ENCODE measurements at regions not wholly inside any gene's neighbourhood (a gene's known extent, or its start where the extent isn't known, plus 50 kb on each side); places are given as distances from the start of the nearest gene placed in this dataset.

GRCh38 chr19:30280018-30280417 lies 92.2 kb upstream of the ZNF536 start:
- ATAC-seq: no peak
- Histone ChIP-seq H3K9me3 (no peaks in the 10 kb centered on the region), H3K27me3 (peaks cover 0 to 15% (median 0%) of the 10 kb centered on the region in 9 donors), H3K4me3 (no peak overlapping the region), H3K27ac (no peak overlapping the region), H3K36me3 (no peaks in the 10 kb centered on the region), H3K4me1 (peaks cover 0 to 4% (median 0%) of the 10 kb centered on the region in 12 donors)
- TF ChIP-seq POLR2A (IDR thresholded peaks at IDR 0.05): no peak
- no peak for TF ChIP-seq CTCF (IDR thresholded peaks at IDR 0.05)
- intact Hi-C loops (cut with DNase I): no loop called here
- DNase-seq: no peak
- WGBS, 4 donors: 78 to 87% (median 83%) methylated on average over 6 of the region's 6 CpGs

DNA sequence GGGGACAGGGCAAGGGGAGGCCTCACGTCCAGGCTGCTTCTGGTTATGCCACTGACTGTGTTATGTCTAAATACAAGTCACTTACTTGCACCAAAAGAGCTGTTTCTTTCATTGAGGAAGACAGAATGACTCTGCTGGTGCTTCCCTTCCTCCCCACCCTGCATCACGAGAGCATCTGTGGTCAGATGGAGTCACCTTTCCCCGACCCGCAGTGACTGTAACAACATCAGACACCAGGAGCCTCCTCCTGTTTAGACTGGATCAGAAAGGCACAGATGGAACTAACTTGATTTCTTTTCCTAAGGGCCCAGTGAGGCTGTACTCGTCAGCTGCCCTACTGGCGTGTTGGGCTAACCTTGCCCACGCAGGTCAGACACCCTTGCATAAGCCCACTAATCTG lies 90.3 kb upstream of the ZNF536 start:
- ATAC-seq: no peak
- intact Hi-C loops (cut with DNase I): no loop called here
- H3K27ac ChIP-seq: no peak overlapping the region
- no peak overlapping the region for H3K4me3 ChIP-seq
- peaks cover 0 to 15% (median 0%) of the 10 kb centered on the region in 9 donors for H3K27me3 ChIP-seq
- no peak for DNase-seq
- H3K36me3 ChIP-seq: no peaks in the 10 kb centered on the region
- 75 to 82% (median 79%) methylated on average over 7 of the region's 7 CpGs for WGBS, 4 donors
- H3K4me1 ChIP-seq: no peaks in the 10 kb centered on the region
- no peak for TF ChIP-seq POLR2A (IDR thresholded peaks at IDR 0.05)
- TF ChIP-seq CTCF (IDR thresholded peaks at IDR 0.05): no peak
- no peaks in the 10 kb centered on the region for H3K9me3 ChIP-seq

- DNase-seq: no peak
- no peak for ATAC-seq
- Histone ChIP-seq H3K36me3 (no peaks in the 10 kb centered on the region), H3K4me1 (no peaks in the 10 kb centered on the region), H3K9me3 (no peaks in the 10 kb centered on the region), H3K4me3 (no peak overlapping the region), H3K27ac (no peak overlapping the region), H3K27me3 (peaks cover 0 to 15% (median 0%) of the 10 kb centered on the region in 9 donors)
- WGBS, 4 donors: 67 to 81% (median 78%) methylated on average over 2 of the region's 2 CpGs
- no peak for TF ChIP-seq POLR2A (IDR thresholded peaks at IDR 0.05)
- TF ChIP-seq CTCF (IDR thresholded peaks at IDR 0.05): no peak
- intact Hi-C loops (cut with DNase I): no loop called here
These were observed 88.6 kb upstream of the ZNF536 start for GRCh38 chr19:30283556-30283955.

- no peak for ATAC-seq
- Histone ChIP-seq H3K36me3 (no peaks in the 10 kb centered on the region), H3K27me3 (peaks cover 0 to 15% (median 0%) of the 10 kb centered on the region in 9 donors), H3K9me3 (no peaks in the 10 kb centered on the region), H3K4me1 (no peaks in the 10 kb centered on the region), H3K27ac (no peak overlapping the region), H3K4me3 (no peak overlapping the region)
- TF ChIP-seq POLR2A (IDR thresholded peaks at IDR 0.05) (no peak), CTCF (IDR thresholded peaks at IDR 0.05) (no peak)
- WGBS, 4 donors: 76 to 87% (median 81%) methylated on average over 6 of the region's 6 CpGs
- intact Hi-C loops (cut with DNase I): no loop called here
- DNase-seq: no peak
These were observed 88.0 kb upstream of the ZNF536 start for GRCh38 chr19:30284209-30284608.

Data from heart left ventricle (tissue), 16 donors.